ENCODE measurements at regions not wholly inside any gene's neighbourhood (a gene's known extent, or its start where the extent isn't known, plus 50 kb on each side); places are given as distances from the start of the nearest gene placed in this dataset.

GRCh38 chr2:237196866-237197618, 111.4 kb downstream of the COPS8 start:
- Histone ChIP-seq H3K27ac (no peak overlapping the region), H3K4me1 (ENCODE audit: control insufficient read depth in 1 of 2, insufficient read depth in 1 of 2, low read depth in 1 of 2, low read length in 1 of 2) (no peaks in the 10 kb centered on the region), H3K4me3 (ENCODE audit: low read depth in 1 of 2, low read length in 1 of 2) (no peak overlapping the region), H3K36me3 (no peaks in the 10 kb centered on the region), H3K27me3 (peaks cover 29% of the 10 kb centered on the region), H3K9me3 (no peaks in the 10 kb centered on the region)
- TF ChIP-seq CTCF (IDR thresholded peaks at IDR 0.05) = no peak

GRCh38 chr2:237198164-237198855, 112.6 kb downstream of the COPS8 start:
- Histone ChIP-seq H3K27ac (no peak overlapping the region), H3K9me3 (no peaks in the 10 kb centered on the region), H3K4me1 (ENCODE audit: control insufficient read depth in 1 of 2, insufficient read depth in 1 of 2, low read depth in 1 of 2, low read length in 1 of 2) (no peaks in the 10 kb centered on the region), H3K27me3 (peaks cover 28% of the 10 kb centered on the region), H3K4me3 (ENCODE audit: low read depth in 1 of 2, low read length in 1 of 2) (no peak overlapping the region), H3K36me3 (no peaks in the 10 kb centered on the region)
- no peak for TF ChIP-seq CTCF (IDR thresholded peaks at IDR 0.05)

- no peaks in the 10 kb centered on the region for H3K4me1 ChIP-seq (ENCODE audit: control insufficient read depth in 1 of 2, insufficient read depth in 1 of 2, low read depth in 1 of 2, low read length in 1 of 2)
- H3K27me3 ChIP-seq = peaks cover 28% of the 10 kb centered on the region
- no peak for TF ChIP-seq CTCF (IDR thresholded peaks at IDR 0.05)
- no peak overlapping the region for H3K27ac ChIP-seq
- H3K9me3 ChIP-seq = no peaks in the 10 kb centered on the region
- H3K36me3 ChIP-seq = no peaks in the 10 kb centered on the region
- no peak overlapping the region for H3K4me3 ChIP-seq (ENCODE audit: low read depth in 1 of 2, low read length in 1 of 2)
Measured at GRCh38 chr2:237199082-237199481, 113.4 kb downstream of the COPS8 start.

- Histone ChIP-seq H3K4me1 (ENCODE audit: control insufficient read depth in 1 of 2, insufficient read depth in 1 of 2, low read depth in 1 of 2, low read length in 1 of 2) (no peaks in the 10 kb centered on the region), H3K9me3 (no peaks in the 10 kb centered on the region), H3K36me3 (no peaks in the 10 kb centered on the region), H3K4me3 (ENCODE audit: low read depth in 1 of 2, low read length in 1 of 2) (no peak overlapping the region), H3K27ac (no peak overlapping the region), H3K27me3 (peaks cover 28% of the 10 kb centered on the region)
- TF ChIP-seq CTCF (IDR thresholded peaks at IDR 0.05) = no peak
Measured at GRCh38 chr2:237199577-237199976, 113.9 kb downstream of the COPS8 start.

- Histone ChIP-seq H3K4me3 (ENCODE audit: low read depth in 1 of 2, low read length in 1 of 2) (no peak overlapping the region), H3K27ac (no peak overlapping the region), H3K27me3 (peaks cover 20% of the 10 kb centered on the region), H3K36me3 (no peaks in the 10 kb centered on the region), H3K9me3 (no peaks in the 10 kb centered on the region), H3K4me1 (ENCODE audit: control insufficient read depth in 1 of 2, insufficient read depth in 1 of 2, low read depth in 1 of 2, low read length in 1 of 2) (no peaks in the 10 kb centered on the region)
- TF ChIP-seq CTCF (IDR thresholded peaks at IDR 0.05) = no peak
Measured at GRCh38 chr2:237200462-237200861, 114.8 kb downstream of the COPS8 start.
